ENCODE measurements at regions not wholly inside any gene's neighbourhood (a gene's known extent, or its start where the extent isn't known, plus 50 kb on each side); places are given as distances from the start of the nearest gene placed in this dataset.

DNA sequence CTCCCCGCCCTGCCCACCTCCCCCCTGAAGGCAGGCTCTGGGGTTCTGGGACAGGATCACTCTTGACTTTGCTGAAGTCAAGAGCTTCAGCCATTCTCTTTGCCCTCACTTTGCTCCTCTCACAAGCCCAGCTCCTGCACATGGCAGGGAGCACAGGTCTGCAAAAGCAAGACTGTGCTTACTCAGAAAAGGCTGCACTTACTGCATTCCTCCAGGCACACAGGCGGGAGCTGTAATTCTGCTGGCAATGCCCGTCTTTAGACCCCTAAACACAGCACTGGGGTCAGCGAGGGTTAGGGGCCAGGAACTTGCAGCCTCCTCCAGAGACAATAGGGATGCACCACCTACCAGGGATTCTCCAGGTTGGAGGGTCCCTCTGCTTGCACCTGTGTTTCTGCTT lies 523.7 kb downstream of the TCERG1L start:
- Histone ChIP-seq H4K5ac (ENCODE audit: low read depth, low read length) (no peak overlapping the region), H3K14ac (replicated peaks; ENCODE audit: low read depth, low read length) (no peak overlapping the region), H3K4me1 (ENCODE audit: control insufficient read depth, insufficient read depth, low read length) (no peaks in the 10 kb centered on the region), H3K4me2 (ENCODE audit: low read depth, low read length) (no peak overlapping the region), H3K27ac (ENCODE audit: insufficient read depth, low read length) (no peak overlapping the region), H3K4me3 (ENCODE audit: insufficient read depth, low read depth, low read length) (no peak overlapping the region), H4K20me1 (ENCODE audit: insufficient read depth, low read length) (no peaks in the 10 kb centered on the region), H3K27me3 (ENCODE audit: control insufficient read depth, insufficient read depth, low read length) (no peaks in the 10 kb centered on the region), H2AFZ (replicated peaks; ENCODE audit: low read length, poor library complexity) (no peak overlapping the region), H2BK15ac (ENCODE audit: low read depth, low read length) (no peak overlapping the region), H2AK9ac (replicated peaks; ENCODE audit: low read depth, low read length, poor library complexity) (no peak overlapping the region), H2AK5ac (ENCODE audit: low read depth, low read length) (no peak overlapping the region), H3K23ac (ENCODE audit: low read depth, low read length) (no peak overlapping the region), H4K91ac (ENCODE audit: insufficient read depth, low read depth, low read length) (no peak overlapping the region), H3K36me3 (ENCODE audit: control insufficient read depth, insufficient read depth, low read length) (no peaks in the 10 kb centered on the region), H2BK120ac (ENCODE audit: low read depth, low read length) (no peak overlapping the region), H3K9me3 (ENCODE audit: control insufficient read depth, insufficient read depth, low read length) (peaks cover 55% of the 10 kb centered on the region), H3K79me1 (ENCODE audit: low read depth in 1 of 2, low read length in 2 of 2) (no peaks in the 10 kb centered on the region), H3K4ac (ENCODE audit: low read depth, low read length) (no peak overlapping the region), H3K18ac (ENCODE audit: low read depth, low read length) (no peak overlapping the region), H3K9ac (ENCODE audit: low read depth, low read length) (no peak overlapping the region), H3K56ac (ENCODE audit: extremely low read depth, insufficient read depth, low read length) (no peak overlapping the region), H2BK5ac (ENCODE audit: low read depth, low read length, poor library complexity, severe bottlenecking) (no peak overlapping the region), H4K8ac (ENCODE audit: low read depth in 2 of 2, low read length in 2 of 2) (no peak overlapping the region), H2BK20ac (ENCODE audit: low read depth, low read length) (no peak overlapping the region), H3K9me1 (ENCODE audit: insufficient read depth, low read length) (no peaks in the 10 kb centered on the region)
- WGBS, 2 experiments (ENCODE audit: extremely low coverage in 2 of 2, insufficient read length in 1 of 2) = no CpG with 5 or more reads among the region's 4 CpGs
- dilution Hi-C loops (cut with HindIII; ENCODE audit: low sequenced_read_pairs, unreplicated experiment) = no loop called here
- in situ Hi-C loops (cut with MboI; ENCODE audit: low sequenced_read_pairs) = no loop called here
- DNase-seq = no peak
- CTCF ChIA-PET = no interaction called here
- no peak for TF ChIP-seq POLR2A (IDR thresholded peaks at IDR 0.05; ENCODE audit: low read depth, low read length)
- TF ChIP-seq, protein P1, sequence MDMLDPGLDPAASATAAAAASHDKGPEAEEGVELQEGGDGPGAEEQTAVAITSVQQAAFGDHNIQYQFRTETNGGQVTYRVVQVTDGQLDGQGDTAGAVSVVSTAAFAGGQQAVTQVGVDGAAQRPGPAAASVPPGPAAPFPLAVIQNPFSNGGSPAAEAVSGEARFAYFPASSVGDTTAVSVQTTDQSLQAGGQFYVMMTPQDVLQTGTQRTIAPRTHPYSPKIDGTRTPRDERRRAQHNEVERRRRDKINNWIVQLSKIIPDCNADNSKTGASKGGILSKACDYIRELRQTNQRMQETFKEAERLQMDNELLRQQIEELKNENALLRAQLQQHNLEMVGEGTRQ (IDR thresholded peaks at IDR 0.05; ENCODE audit: low read depth, low read length) = no peak
- TF ChIP-seq, protein P2, sequence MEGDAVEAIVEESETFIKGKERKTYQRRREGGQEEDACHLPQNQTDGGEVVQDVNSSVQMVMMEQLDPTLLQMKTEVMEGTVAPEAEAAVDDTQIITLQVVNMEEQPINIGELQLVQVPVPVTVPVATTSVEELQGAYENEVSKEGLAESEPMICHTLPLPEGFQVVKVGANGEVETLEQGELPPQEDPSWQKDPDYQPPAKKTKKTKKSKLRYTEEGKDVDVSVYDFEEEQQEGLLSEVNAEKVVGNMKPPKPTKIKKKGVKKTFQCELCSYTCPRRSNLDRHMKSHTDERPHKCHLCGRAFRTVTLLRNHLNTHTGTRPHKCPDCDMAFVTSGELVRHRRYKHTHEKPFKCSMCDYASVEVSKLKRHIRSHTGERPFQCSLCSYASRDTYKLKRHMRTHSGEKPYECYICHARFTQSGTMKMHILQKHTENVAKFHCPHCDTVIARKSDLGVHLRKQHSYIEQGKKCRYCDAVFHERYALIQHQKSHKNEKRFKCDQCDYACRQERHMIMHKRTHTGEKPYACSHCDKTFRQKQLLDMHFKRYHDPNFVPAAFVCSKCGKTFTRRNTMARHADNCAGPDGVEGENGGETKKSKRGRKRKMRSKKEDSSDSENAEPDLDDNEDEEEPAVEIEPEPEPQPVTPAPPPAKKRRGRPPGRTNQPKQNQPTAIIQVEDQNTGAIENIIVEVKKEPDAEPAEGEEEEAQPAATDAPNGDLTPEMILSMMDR (conservative IDR thresholded peaks at IDR 0.05; ENCODE audit: low read depth, low read length) = no peak
- TF ChIP-seq RAD21 (IDR thresholded peaks at IDR 0.05; ENCODE audit: low read length) = no peak
- no peak for TF ChIP-seq FOS (IDR thresholded peaks at IDR 0.05; ENCODE audit: low read depth, low read length)
- TF ChIP-seq RFX5 (IDR thresholded peaks at IDR 0.05; ENCODE audit: low read depth, low read length) = no peak
- no peak for TF ChIP-seq NFE2L2 (IDR thresholded peaks at IDR 0.05; ENCODE audit: low read depth, low read length)
- no peak for TF ChIP-seq MAZ (IDR thresholded peaks at IDR 0.05; ENCODE audit: borderline replicate concordance, low read depth, low read length)
- no peak for TF ChIP-seq SMC3 (IDR thresholded peaks at IDR 0.05; ENCODE audit: low read depth, low read length)
- TF ChIP-seq, protein P3, sequence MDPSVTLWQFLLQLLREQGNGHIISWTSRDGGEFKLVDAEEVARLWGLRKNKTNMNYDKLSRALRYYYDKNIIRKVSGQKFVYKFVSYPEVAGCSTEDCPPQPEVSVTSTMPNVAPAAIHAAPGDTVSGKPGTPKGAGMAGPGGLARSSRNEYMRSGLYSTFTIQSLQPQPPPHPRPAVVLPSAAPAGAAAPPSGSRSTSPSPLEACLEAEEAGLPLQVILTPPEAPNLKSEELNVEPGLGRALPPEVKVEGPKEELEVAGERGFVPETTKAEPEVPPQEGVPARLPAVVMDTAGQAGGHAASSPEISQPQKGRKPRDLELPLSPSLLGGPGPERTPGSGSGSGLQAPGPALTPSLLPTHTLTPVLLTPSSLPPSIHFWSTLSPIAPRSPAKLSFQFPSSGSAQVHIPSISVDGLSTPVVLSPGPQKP (IDR thresholded peaks at IDR 0.05; ENCODE audit: borderline replicate concordance, low read depth, low read length) = no peak
- no peak for TF ChIP-seq BHLHE40 (IDR thresholded peaks at IDR 0.05; ENCODE audit: low read depth, low read length)
- intact Hi-C loops (cut with micrococcal nuclease) = no loop called here
- no peak for ATAC-seq (ENCODE audit: low read depth)
- BruUV-seq (replicated peaks) = no TSS peak
- POLR2A ChIA-PET (ENCODE audit: unreplicated experiment) = no interaction called here
